Thyroid gland (tissue), 4 donors: ENCODE measurements at regions not wholly inside any gene's neighbourhood (a gene's known extent, or its start where the extent isn't known, plus 50 kb on each side); places are given as distances from the start of the nearest gene placed in this dataset.
A peak's percentile ranks its signal among the peaks of the same experiment; 100 is the strongest.

Experiments used
- DNase-seq, 2 donors: peaks; one replicate each; pipeline ENCODE4 v3.0.0-alpha.2; 2019
- H3K27ac ChIP-seq, 3 donors: fragments of 200-600 bp; sonication (generic); 1 replicate in 2 of 3; 2 replicates in 1 of 3; pipeline ENCODE4 v1.5.1; 2016 to 2019; ENCODE audit warnings: mild to moderate bottlenecking in 1 of 3, moderate library complexity in 1 of 3
- H3K27me3 ChIP-seq: fragments of 200-600 bp; sonication (generic); one replicate; pipeline ENCODE4 v1.5.1; 2019
- H3K36me3 ChIP-seq, 2 donors: fragments of 200-600 bp; sonication (generic); one replicate each; pipeline ENCODE4 v1.5.1; 2016 to 2019
- H3K4me1 ChIP-seq, 2 donors: fragments of 200-600 bp; sonication (generic); one replicate each; pipeline ENCODE4 v1.5.1; 2017 to 2019
- H3K4me3 ChIP-seq, 3 donors: fragments of 200-600 bp; sonication (generic); replicated peaks in 1 of 3; 1 replicate in 2 of 3; 2 replicates in 1 of 3; pipeline ENCODE4 v1.5.1; 2016; ENCODE audit warnings: mild to moderate bottlenecking in 1 of 3
- H3K9me3 ChIP-seq: fragments of 200-600 bp; sonication (generic); one replicate; pipeline ENCODE4 v1.5.1; 2017
- CTCF ChIP-seq, 6 experiments: fragments of 200-600 bp in 3 of 6; fragments of 450-650 bp in 3 of 6; sonication (generic) in 3 of 6; IDR thresholded peaks; one replicate each; pipeline ENCODE4 v1.5.1; 2016 to 2019; ENCODE audit warnings: antibody characterized with exemption in 6 of 6, mild to moderate bottlenecking in 2 of 6, inconsistent platforms in 1 of 6, moderate library complexity in 1 of 6
- POLR2A ChIP-seq, 2 donors: fragments of 450-650 bp; IDR thresholded peaks; one replicate each; pipeline ENCODE4 v1.6.1; 2017; ENCODE audit warnings: antibody characterized with exemption in 2 of 2, mild to moderate bottlenecking in 2 of 2, moderate library complexity in 1 of 2
- WGBS, 2 donors: methylation state at CpG; one replicate each; pipeline ENCODE4 v1.1.5; 2017; 5-methylcytosine and 5-hydroxymethylcytosine counted together
- intact Hi-C: fragments of 100-400 bp; cut with DNase I; formaldehyde crosslinking; loops from one replicate; pipeline ENCODE4 v1.15.1; 2023

DNA sequence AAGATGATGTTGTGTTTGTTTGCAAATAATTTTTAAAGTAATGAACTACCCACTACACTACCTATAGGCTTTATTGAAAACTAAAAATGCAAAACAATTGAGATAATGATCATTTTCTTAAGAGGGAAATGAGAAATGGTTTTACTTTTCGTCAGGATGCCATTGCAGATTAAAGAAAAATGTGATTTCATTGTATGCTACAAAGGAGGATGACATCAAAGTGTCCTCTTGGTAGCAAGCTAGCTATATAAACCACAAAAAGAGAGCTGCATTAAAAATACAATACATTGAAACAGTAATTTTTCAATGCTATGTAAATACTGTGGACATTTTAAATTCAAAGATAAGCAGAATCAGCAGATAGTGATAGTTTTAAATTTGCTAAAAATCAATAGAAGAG lies 87.5 kb upstream of the DPYD start:
- no peaks in the 10 kb centered on the region for H3K4me1 ChIP-seq
- H3K9me3 ChIP-seq, result no peaks in the 10 kb centered on the region
- H3K27ac ChIP-seq, result no peak overlapping the region
- no peaks in the 10 kb centered on the region for H3K27me3 ChIP-seq
- TF ChIP-seq POLR2A (IDR thresholded peaks at IDR 0.05), result no peak
- TF ChIP-seq CTCF (IDR thresholded peaks at IDR 0.05), result no peak
- intact Hi-C loops, result no loop called here
- H3K36me3 ChIP-seq, result no peaks in the 10 kb centered on the region
- 59 to 63% methylated on average over 1 of the region's 1 CpG for WGBS, 2 donors
- no peak for DNase-seq
- no peak overlapping the region for H3K4me3 ChIP-seq

- Histone ChIP-seq H3K27me3 (no peaks in the 10 kb centered on the region), H3K27ac (no peak overlapping the region), H3K9me3 (no peaks in the 10 kb centered on the region), H3K36me3 (no peaks in the 10 kb centered on the region), H3K4me1 (no peaks in the 10 kb centered on the region), H3K4me3 (no peak overlapping the region)
- intact Hi-C loops, result no loop called here
- DNase-seq, result no peak
- TF ChIP-seq POLR2A (IDR thresholded peaks at IDR 0.05) (no peak), CTCF (IDR thresholded peaks at IDR 0.05) (no peak)
Observed at GRCh38 chr1:98005326-98006010, 84.6 kb upstream of the DPYD start.

- Histone ChIP-seq H3K27me3 (no peaks in the 10 kb centered on the region), H3K4me3 (no peak overlapping the region), H3K27ac (no peak overlapping the region), H3K9me3 (no peaks in the 10 kb centered on the region), H3K36me3 (no peaks in the 10 kb centered on the region), H3K4me1 (no peaks in the 10 kb centered on the region)
- 49 to 51% methylated on average over 1 of the region's 1 CpG for WGBS, 2 donors
- TF ChIP-seq CTCF (IDR thresholded peaks at IDR 0.05) (no peak), POLR2A (IDR thresholded peaks at IDR 0.05) (no peak)
- intact Hi-C loops, result no loop called here
- no peak for DNase-seq
Observed at GRCh38 chr1:98003442-98003841, 82.6 kb upstream of the DPYD start.

GRCh38 chr1:98002288-98002687 lies 81.5 kb upstream of the DPYD start:
- Histone ChIP-seq H3K27me3 (no peaks in the 10 kb centered on the region), H3K9me3 (no peaks in the 10 kb centered on the region), H3K4me1 (no peaks in the 10 kb centered on the region), H3K36me3 (no peaks in the 10 kb centered on the region), H3K4me3 (no peak overlapping the region), H3K27ac (no peak overlapping the region)
- TF ChIP-seq POLR2A (IDR thresholded peaks at IDR 0.05) (no peak), CTCF (IDR thresholded peaks at IDR 0.05) (no peak)
- 63 to 79% methylated on average over 2 of the region's 2 CpGs for WGBS, 2 donors
- no peak for DNase-seq
- intact Hi-C loops, result no loop called here

- no peaks in the 10 kb centered on the region for H3K9me3 ChIP-seq
- no peak overlapping the region for H3K4me3 ChIP-seq
- TF ChIP-seq CTCF (IDR thresholded peaks at IDR 0.05) (peak in 1 of 6 experiments; percentile 6), POLR2A (IDR thresholded peaks at IDR 0.05) (no peak)
- no peaks in the 10 kb centered on the region for H3K4me1 ChIP-seq
- no peaks in the 10 kb centered on the region for H3K27me3 ChIP-seq
- DNase-seq, result no peak
- WGBS, 2 donors, result 93 to 94% methylated on average over 1 of the region's 1 CpG
- no peak overlapping the region for H3K27ac ChIP-seq
- no peaks in the 10 kb centered on the region for H3K36me3 ChIP-seq
- intact Hi-C loops, result no loop called here
Observed at GRCh38 chr1:98001764-98002163, 80.9 kb upstream of the DPYD start.
